ENCODE measurements at regions not wholly inside any gene's neighbourhood (a gene's known extent, or its start where the extent isn't known, plus 50 kb on each side); places are given as distances from the start of the nearest gene placed in this dataset.

- peaks cover 13% of the 10 kb centered on the region for H3K36me3 Mint-ChIP-seq (ENCODE audit: unreplicated experiment)
- no peak for TF ChIP-seq CTCF (IDR thresholded peaks at IDR 0.05; ENCODE audit: partially characterized antibody, unreplicated experiment)
- DNase-seq = no peak
- H3K4me3 Mint-ChIP-seq (ENCODE audit: unreplicated experiment) = no peak overlapping the region
- H3K9me3 Mint-ChIP-seq (ENCODE audit: unreplicated experiment) = peaks cover 7% of the 10 kb centered on the region
- peaks cover 3% of the 10 kb centered on the region for H3K27me3 Mint-ChIP-seq (ENCODE audit: unreplicated experiment)
- no peaks in the 10 kb centered on the region for H3K4me1 Mint-ChIP-seq (ENCODE audit: low read depth, unreplicated experiment)
- no peak overlapping the region for H3K27ac Mint-ChIP-seq (ENCODE audit: unreplicated experiment)
These were observed 270.5 kb downstream of the MRTFB start for GRCh38 chr16:14341324-14342225.

- TF ChIP-seq CTCF (IDR thresholded peaks at IDR 0.05; ENCODE audit: partially characterized antibody, unreplicated experiment) = no peak
- Mint-ChIP-seq H3K4me1 (ENCODE audit: low read depth, unreplicated experiment) (no peaks in the 10 kb centered on the region), H3K27me3 (ENCODE audit: unreplicated experiment) (peaks cover 3% of the 10 kb centered on the region), H3K36me3 (ENCODE audit: unreplicated experiment) (peaks cover 13% of the 10 kb centered on the region), H3K27ac (ENCODE audit: unreplicated experiment) (no peak overlapping the region), H3K4me3 (ENCODE audit: unreplicated experiment) (no peak overlapping the region), H3K9me3 (ENCODE audit: unreplicated experiment) (peaks cover 7% of the 10 kb centered on the region)
- DNase-seq = no peak
These were observed 268.6 kb downstream of the MRTFB start for GRCh38 chr16:14339694-14340093.

- Mint-ChIP-seq H3K36me3 (ENCODE audit: unreplicated experiment) (peaks cover 13% of the 10 kb centered on the region), H3K9me3 (ENCODE audit: unreplicated experiment) (peaks cover 7% of the 10 kb centered on the region), H3K4me3 (ENCODE audit: unreplicated experiment) (no peak overlapping the region), H3K4me1 (ENCODE audit: low read depth, unreplicated experiment) (no peaks in the 10 kb centered on the region), H3K27ac (ENCODE audit: unreplicated experiment) (no peak overlapping the region), H3K27me3 (ENCODE audit: unreplicated experiment) (peaks cover 3% of the 10 kb centered on the region)
- DNase-seq = no peak
- no peak for TF ChIP-seq CTCF (IDR thresholded peaks at IDR 0.05; ENCODE audit: partially characterized antibody, unreplicated experiment)
These were observed 267.9 kb downstream of the MRTFB start for GRCh38 chr16:14338969-14339368.

GRCh38 chr16:14338236-14338635 is 267.1 kb downstream of the MRTFB start:
- Mint-ChIP-seq H3K9me3 (ENCODE audit: unreplicated experiment) (peaks cover 7% of the 10 kb centered on the region), H3K4me1 (ENCODE audit: low read depth, unreplicated experiment) (no peaks in the 10 kb centered on the region), H3K27ac (ENCODE audit: unreplicated experiment) (no peak overlapping the region), H3K27me3 (ENCODE audit: unreplicated experiment) (peaks cover 3% of the 10 kb centered on the region), H3K4me3 (ENCODE audit: unreplicated experiment) (no peak overlapping the region), H3K36me3 (ENCODE audit: unreplicated experiment) (peaks cover 11% of the 10 kb centered on the region)
- no peak for TF ChIP-seq CTCF (IDR thresholded peaks at IDR 0.05; ENCODE audit: partially characterized antibody, unreplicated experiment)
- no peak for DNase-seq

Data from glutamatergic neuron (in vitro differentiated cells).